Activated T-cell treated with anti-CD3 and anti-CD28 coated beads for 48 hours (primary cell): ENCODE measurements at regions not wholly inside any gene's neighbourhood (a gene's known extent, or its start where the extent isn't known, plus 50 kb on each side); places are given as distances from the start of the nearest gene placed in this dataset.

ENCODE experiments used
- DNase-seq: peaks from one replicate; pipeline ENCODE4 v3.0.0-alpha.2; 2020; ENCODE audit warnings: low read depth

- no peak for DNase-seq
Measured at GRCh38 chr13:107104631-107105030, 536.7 kb upstream of the ARGLU1 start.

- no peak for DNase-seq
Measured at GRCh38 chr13:107102676-107103075, 534.7 kb upstream of the ARGLU1 start.

GRCh38 chr13:107099661-107100060, 531.7 kb upstream of the ARGLU1 start:
- DNase-seq = no peak

DNA sequence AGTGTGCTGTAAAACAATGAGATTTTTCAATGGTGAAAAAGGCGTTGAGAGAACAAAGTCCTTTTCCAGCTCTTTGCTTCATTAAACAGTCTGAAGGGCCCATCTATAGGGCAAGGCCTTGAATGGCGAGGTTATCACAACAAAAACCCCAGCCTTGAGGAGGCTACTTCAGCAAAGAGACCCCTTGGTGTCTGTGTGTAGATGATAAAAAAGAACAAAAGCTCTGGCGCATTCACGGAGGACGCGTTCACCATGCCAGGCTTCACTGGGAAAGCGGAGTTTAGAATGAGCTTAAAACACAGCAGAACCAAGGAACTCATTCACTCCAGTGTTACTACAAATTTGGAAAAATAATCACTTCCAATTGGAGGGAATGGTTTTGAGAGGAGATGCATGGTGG, 530.0 kb upstream of the ARGLU1 start:
- no peak for DNase-seq

DNA sequence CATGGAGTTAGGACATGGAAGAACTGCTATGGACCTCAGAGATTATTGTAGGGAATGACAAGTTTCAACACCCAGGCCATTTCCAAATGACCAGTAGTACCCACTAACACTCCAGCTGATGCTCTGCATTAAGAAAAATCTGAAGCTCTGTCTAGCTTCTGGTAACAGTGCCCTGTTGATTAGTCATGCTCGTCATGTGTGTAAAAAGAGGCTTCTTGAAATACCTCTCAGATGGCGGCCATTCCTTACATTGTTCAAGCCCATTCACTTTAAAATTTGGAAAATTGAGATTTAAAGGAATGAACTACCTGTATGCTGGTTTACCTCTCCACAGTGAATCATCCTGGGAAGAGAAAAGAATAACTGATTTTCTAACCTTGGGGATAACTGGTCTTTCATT, 527.9 kb upstream of the ARGLU1 start:
- DNase-seq = no peak

GRCh38 chr13:107091861-107092260, 523.9 kb upstream of the ARGLU1 start:
- DNase-seq = no peak

GRCh38 chr13:107091428-107091827, 523.5 kb upstream of the ARGLU1 start:
- DNase-seq = no peak

GRCh38 chr13:107088061-107088460, 520.1 kb upstream of the ARGLU1 start:
- DNase-seq = no peak

DNA sequence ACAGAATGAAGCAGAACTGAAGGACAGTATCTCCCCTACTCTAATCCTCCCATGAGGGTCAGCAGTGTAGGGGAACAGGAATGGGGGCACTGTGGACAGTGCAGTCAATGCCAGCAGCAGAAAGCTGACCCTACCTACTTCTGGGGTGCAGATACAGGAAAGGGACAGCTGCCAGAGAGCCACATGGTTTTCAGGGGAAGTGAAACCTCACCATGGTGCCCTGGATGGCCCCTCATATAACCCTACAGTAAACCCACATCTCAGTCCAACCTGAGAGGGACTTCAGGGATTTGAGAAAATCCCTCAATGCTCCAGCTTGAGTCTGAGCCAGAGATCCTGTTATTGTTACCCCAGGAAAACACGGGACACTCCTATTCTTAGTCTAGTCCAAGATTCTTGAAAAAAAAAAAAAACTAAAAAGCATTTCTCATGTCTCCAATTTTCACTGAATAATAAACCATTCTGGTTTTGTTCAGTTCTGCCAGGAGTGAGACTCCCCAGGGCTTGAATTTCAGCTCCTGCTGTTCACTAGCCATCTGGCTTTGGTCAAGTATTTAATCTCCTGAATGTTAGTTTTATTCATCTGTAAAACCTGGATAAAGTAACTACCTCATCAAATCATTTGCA, 511.6 kb upstream of the ARGLU1 start:
- DNase-seq = no peak

DNA sequence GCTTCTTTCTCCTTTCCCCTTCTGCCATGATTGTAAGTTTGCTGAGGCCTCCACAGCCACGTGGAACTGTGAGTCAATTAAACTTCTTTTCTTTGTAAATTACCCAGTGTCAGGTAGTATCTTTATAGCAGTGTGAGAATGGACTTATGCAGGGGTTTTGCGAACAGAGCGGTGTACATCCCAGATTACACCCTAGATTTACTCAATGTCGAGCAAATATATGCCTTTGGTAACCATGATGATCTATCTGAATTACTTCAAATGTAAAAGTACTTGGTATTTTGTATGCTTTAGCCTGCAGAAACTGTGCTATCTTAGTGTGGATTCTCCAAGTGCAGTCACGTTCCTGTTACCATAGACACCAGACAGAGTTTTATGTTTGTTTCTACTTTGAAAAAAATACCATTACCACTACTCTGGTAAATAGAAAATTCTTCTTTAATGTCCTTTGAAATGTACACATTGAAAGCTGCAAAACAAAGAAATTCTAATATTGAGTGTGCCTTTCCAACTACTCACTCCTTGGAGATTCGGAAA, 510.4 kb upstream of the ARGLU1 start:
- DNase-seq = no peak

DNA sequence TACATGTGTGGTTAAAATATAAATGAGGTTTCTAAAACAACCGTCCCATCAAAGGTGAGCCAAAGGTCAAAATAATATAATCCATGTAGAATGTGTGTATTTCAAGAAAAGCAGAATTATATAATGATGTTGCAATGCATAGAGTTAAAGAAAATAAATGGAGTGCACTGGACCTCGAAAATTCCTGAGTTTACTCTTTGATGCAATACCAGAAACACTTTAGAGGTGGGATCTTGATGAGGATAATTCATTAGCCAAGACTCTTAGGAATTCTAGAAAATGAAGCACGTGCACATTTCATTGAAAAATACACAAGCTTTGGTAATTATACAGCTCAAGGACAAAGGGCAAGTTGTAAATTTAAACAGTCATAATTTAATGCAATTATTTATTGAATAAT, 508.9 kb upstream of the ARGLU1 start:
- no peak for DNase-seq

GRCh38 chr13:107075576-107075975, 507.6 kb upstream of the ARGLU1 start:
- no peak for DNase-seq

DNA sequence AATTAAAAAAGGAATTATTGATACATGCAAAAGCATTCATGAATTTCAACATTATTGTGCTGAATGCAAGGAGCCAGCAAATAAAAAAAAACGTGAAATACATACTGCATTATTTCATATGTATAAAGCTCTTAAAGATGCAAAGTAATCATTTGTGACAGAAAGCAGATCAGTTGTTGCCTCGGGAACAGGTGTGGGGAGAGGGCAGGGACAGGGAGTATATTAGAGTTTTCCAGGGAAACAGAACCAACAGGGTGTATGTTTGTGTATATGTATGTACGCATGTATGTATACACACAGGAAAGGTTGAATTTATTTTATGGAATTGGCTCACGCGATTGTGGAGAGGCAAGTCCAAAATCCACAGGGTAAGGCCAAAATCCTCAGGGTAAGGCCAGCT, 502.9 kb upstream of the ARGLU1 start:
- DNase-seq = no peak

DNA sequence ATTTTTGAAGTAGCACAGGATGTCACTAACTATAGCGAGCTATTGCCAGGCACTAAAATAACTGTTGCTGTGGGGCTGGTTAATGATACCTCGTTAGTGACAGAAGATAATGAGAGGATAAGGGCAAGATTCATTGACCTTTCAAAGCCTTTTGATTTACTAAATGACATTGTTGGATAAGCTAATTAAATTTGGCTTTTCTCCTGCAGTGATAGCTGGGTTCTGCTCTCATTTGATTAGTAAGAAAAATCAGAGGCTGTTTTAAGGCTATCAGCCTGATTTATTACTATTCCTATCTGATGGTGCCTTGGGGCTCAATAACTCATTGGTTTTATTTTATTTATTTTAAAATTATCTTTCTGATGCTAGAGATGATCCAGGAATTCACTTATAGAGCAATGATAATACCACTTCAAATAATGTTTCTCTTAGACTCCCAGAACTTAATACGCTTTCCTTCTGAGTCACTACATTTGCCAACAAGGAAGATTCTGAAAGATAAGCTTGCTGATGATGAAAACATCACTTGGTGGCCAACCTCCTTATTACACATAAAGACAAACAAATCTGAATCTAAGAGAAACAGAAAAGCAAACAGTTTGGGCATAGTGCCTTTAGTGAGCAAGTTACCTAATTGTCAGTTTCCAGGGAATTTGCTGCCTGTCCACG, 501.3 kb upstream of the ARGLU1 start:
- DNase-seq = no peak

- DNase-seq = no peak
Measured at GRCh38 chr13:107067381-107067780, 499.4 kb upstream of the ARGLU1 start.

- no peak for DNase-seq
Measured at GRCh38 chr13:107066355-107066754, 498.4 kb upstream of the ARGLU1 start.

DNA sequence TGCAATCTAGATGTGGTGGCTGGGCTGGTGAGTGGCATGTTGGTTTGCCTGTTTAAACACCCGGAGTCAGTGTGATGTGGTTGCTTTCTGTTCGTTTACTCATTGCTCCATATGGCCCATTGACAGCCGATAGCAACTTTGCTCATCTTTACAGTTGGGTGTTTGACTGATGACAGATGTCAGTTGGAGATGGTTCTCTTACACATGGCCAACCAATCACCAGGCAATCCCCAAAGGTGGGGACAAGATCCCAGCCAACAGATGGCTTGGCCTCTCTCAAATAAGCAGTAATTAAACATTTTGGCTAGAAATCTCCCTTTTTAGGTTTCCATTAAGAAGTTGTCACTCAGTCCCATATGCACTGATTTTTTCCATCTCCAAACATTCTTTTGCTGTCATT, 497.1 kb upstream of the ARGLU1 start:
- DNase-seq = no peak

GRCh38 chr13:107057028-107057631, 489.2 kb upstream of the ARGLU1 start:
- no peak for DNase-seq

DNA sequence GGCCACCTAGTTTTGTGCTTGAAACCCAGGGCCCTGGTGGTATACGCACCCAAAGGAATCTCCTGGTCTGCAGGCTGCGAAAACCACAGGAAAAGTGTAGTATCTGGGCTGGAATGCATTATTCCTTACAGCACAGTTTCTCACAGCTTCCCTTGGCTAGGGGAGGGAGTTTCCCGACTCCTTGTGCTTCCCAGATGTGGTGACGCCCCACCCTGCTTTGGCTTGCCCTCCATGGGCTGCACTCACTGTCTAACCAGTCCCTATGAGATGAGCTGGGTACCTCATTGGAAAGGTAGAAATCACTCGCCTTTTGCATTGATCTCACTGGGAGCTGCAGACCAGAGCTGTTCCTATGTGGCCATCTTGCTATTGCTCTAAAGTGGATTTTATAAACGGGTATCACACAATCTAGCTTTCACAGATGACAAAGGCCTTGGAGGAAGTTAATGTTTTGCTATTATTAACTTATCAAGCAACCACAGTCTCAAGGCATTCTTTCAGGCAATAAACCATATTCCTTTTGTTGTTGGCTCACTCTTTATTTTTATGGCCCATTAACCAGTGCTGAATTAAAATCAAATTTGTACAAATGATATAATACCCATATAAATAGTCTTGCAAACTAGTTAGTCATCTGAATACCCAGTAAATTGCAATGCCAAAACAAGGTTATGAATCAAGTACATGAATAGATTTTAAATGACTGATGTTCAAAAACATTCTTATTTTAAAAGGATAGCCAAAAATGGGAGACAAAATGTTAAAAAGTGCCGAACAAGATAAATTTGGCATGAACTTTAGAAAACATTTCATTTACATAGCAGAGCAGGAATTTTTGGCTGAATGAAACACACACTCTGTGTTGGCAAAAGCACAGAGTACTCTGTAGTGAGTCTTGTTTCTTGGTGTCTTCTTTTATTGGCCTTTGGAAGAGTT, 475.4 kb upstream of the ARGLU1 start:
- no peak for DNase-seq

DNA sequence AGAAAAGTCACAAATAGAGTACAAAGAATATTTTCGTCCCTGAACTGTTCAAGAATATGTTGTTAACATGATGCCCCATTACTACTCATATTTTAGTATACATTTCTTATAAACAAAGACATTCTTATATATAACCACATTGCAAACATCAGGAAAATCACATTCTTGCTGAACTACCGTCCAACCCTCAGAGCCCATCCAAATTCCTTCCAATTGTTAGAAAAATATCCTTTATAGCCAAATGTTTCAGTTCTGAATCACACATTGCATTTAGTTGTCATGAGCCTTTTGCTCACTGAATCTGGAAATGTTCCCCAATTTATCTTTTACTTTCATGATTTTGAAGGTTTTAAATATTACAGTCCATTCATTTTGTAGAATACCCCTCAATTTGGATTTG, 467.8 kb upstream of the ARGLU1 start:
- no peak for DNase-seq

DNA sequence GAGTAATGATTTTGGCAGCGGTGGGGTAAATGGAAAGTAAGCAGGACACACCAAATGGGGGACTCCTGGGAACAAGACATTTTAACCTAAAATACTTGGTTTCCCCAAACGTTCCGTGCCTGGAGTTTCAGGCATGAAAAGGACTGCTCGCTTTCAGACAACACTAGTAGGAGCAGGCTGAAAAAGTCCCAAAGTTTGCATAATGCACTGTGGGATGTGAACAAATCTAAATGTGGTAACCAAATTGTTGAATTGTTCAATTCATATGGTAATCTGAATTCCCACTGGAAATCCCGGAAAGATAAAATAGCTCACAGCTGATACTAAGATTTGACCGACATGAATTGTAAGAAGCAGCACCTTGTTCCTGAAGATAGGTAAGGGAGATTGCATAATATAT, 467.2 kb upstream of the ARGLU1 start:
- no peak for DNase-seq

DNA sequence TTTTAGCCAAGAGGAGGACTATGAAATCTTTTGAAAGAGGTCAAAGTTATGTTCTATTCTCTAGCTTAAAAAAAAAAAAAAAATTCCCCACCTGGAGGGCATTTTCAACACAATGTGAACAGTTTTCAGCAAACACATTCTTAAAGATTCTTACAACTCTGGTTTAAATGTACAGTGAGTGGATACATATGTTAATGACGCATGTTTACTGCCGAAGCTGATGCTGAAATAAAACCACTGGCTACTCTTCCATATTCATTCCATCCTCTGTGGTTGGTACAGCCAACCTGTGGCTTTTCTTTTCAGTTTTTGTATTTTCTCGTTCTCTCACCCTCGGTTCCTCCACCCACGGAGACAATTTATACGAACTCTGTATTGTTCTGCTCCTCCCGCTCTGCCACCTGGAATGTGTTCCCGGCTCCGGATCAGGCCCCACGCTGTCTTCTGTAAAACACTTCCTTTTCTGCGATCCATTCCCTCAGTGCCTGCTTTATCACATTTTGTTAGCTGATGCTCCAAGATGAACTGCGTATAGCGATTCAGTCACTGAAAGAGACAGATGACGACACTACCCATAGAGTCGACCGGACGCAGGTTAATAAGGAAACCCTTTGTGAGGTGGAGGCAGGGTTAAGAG, 466.4 kb upstream of the ARGLU1 start:
- DNase-seq = no peak
